NCI-H1694 (cell line): ENCODE measurements at regions not wholly inside any gene's neighbourhood (a gene's known extent, or its start where the extent isn't known, plus 50 kb on each side); places are given as distances from the start of the nearest gene placed in this dataset.

Experiments
- DNase-seq: peaks from one replicate; lab custom pipeline; 2025; lab: John Stamatoyannopoulos, UW

DNA sequence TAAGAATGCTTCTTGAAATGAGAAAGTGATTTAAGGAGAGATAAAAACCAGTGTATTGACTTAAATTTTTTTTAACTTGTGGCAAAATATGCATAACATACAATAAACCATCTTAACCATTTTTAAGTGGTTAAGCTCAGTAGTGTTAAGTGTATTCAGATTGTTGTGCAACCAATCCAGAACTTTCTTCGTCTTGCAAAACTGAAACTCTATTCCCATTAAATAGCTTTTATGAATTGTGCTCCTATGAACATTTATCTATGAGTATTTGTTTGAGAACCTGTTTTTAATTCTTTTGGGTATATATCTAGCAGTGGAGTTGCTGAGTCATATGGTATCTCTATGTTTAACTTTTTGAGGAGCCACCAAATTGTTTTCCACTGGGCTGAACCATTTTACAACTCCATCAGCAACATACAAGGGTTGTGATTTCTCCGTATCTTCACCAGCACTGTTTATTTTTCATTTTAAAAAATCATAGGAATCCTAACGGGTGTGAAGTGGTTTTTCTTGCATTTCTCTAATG, 76.6 kb upstream of the ACTBL2 start:
- DNase-seq = no peak

DNA sequence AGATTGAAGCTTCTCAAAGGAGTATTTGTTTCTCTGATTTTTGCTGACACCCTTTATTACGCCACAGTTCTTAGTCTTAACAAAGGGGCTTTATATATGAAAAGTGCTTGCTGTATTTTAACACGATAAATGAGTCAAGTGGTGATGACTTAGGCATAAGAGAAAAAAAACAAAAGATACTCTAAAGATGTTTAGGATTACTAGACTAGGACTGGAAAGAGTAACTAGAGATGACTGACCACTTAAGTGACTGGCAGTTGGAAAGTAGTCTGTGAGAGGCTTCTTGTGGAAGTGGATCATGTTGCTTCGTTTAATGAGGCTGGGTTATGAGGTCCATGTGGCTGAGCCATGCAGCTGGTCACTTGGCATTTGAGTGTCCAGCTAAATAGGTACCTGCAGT, 69.4 kb upstream of the ACTBL2 start:
- no peak for DNase-seq

DNA sequence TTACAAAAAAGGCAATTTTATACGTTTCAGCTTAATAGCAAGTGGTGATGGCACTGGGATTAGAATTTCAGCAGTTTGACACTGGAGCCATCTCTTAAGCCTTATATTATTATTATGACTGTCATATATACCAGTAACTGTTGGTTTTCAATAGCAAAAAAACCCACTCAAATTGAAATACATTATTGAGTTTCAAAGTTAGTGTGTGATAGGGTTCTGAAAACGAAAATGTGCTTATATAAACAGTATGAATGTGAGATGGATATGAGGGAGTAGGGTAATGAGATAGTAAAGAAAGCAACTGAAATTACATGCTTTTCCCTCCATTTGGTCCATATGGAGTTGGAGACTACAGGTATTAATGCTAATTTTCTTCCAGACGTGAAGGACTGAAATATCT, 68.6 kb upstream of the ACTBL2 start:
- no peak for DNase-seq

DNA sequence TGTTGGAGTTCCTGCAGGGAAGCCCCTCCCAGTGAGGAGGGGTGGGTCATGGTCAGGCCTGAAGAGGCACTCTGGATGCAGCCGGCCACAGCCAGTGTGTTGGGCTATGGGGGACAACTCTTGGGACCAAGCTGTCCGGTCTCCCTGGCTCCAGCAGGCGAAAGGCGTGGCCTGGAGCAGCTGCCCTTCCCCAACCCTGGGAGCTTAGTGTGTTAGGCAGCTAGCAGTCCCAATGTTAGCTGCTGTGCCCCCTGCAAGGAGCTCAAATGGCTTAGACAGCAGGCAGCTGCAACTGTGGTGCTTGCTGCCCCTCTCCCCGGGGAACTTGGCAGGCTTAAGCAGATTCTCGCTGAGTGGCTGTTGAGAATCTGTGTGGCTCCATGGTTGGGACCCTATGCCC, 67.5 kb upstream of the ACTBL2 start:
- DNase-seq = no peak

DNA sequence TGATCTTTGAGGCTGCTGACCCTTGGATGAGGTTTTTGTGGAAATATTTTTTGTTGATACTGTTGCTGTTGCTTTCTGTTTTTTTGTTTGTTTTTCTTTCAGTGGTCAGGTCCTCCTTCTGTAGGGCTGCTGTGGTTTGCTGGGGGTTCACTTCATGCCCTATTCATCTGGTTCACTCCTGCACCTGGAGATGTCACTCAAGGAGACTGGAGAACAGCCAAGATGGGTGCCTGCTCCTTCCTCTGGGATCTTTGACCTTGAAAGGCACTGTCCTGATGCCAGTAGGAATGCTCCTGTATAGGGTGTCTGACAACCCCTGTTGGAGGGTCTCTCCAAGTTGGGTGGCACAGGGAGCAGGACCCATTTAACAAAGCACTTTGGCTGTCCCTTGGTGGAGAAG, 67.0 kb upstream of the ACTBL2 start:
- no peak for DNase-seq

DNA sequence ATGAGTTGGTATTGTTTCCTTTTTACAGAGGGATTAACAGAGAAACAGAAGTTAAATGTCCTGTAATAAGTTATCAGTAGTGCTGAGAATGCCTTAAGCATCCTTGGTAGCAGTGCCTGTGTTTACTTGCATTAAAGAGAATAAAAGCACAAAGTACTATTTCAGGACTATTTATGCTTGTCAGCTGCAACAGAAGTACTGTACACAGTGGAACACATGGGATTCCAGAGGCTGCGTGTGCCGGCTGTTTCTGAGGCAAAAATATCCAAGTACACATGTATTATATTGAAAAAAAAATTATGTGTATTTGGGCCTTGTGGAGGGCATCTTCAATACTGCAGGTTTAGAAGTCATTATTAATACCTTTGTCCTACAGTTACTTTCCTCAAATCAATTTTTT, 58.2 kb upstream of the ACTBL2 start:
- no peak for DNase-seq

DNA sequence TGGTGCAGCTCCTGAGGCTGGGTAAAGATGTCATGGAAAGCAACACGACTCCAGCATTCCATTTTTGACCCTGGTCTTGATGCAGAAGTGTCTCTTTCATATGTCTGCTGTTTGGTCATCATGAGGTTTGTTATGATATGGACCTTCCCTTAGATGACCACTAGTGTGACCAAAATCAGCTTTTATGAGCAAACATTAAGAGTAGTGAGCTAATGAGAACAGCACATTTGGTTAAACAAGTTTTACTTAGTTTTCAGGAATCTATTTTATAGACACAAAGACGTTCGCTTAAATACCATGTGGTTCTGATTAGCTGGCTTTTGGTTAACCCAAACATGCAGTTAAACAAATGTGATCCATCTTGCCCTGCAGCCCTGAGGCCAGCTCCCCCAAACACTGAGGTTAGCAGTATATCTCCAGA, 56.7 kb upstream of the ACTBL2 start:
- DNase-seq = no peak

DNA sequence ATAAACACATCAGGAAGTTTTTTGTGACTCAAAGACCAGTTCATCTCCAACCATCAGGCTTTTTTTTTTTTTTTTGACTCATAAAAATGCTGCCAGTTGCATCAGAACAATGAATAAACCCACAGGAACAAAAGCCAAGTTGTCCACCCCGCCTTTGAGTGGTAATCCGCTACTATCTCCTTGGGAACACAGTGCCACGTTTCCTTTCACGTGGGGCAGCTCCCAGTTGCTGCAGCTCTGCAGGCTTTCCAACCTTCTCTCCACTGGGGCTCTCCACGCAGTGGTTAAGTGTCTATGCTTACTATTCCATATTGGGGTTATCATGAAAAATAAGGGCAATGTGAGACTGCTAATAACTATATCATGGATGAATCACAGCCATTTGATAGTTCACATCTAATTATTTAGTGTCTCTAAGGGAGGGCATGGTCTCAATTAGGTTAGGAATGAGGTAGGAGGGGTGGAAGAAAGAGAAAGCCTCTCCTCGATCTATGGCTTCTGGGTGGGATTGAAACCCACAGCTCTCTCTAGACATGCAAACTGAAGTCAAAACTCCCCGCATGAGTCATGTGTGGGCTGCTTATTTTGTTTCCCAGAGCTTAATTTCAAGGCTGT, 55.8 kb upstream of the ACTBL2 start:
- no peak for DNase-seq

DNA sequence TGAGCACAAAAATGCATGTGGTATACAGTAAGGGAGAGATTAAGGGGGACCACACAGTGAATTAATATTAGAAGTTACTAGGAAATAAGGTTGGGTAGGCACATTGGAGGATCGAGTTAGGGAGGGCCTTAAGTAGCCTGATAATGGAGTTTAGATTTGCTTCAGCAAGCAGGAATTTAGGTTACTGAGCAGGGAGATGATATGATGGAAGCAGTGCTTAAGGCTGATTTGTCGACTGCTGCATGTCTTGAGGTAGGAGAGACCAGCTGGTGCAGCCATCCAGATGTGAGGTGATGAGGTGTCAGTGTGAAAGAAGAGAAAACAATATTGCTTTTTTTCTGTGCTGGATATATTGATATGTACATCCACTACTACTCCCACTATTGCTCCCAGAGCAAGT, 55.2 kb upstream of the ACTBL2 start:
- DNase-seq = no peak

DNA sequence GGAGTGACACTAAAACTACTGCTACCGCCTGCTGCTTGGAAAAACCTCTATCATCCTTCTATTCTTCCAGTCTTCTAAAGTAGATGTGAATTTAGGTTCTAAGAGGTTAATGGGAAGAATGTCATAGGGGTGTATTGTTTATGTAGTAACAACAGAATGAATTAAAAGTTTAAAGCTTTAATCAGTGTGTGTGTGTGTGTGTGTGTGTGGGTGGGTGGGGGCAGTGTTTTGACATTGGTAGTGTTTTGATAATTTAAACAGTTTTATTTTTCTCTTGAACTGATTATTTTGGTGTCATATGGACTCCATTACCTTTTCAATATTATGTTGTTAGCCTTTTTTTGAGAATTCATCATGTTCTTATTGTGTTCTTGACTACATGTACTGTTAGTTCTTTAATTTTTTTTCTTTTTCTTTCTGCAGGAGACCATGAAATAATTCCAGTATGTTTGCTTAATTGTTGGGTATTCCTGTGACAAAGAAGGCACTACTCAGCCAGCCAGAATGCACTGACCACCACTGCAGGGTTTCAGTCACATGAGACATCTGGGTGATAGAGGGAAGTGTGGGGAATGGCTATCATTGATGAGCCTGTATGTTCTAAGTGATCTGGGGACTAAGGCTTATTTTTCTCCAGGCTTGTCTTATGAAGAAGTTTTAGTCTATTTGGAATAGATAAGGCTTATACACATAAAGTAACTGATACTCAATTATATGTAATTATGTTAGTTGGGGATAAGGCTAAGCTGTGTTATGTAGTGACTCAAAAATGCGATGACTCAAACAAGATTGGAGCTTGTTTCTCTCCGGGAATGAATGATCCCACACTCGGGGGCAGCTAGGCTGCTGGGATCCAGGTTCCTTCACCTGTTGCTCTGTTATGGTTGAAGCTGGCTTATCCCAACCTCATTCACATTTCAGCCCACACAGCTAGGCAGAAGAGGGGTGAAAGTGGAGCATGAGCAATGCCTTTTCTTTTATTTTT, 50.2 kb upstream of the ACTBL2 start:
- no peak for DNase-seq
